ENCODE measurements at regions not wholly inside any gene's neighbourhood (a gene's known extent, or its start where the extent isn't known, plus 50 kb on each side); places are given as distances from the start of the nearest gene placed in this dataset.
A peak's percentile ranks its signal among the peaks of the same experiment; 100 is the strongest.

- TF ChIP-seq ZNF891 (CRISPR knock-in tag; IDR thresholded peaks at IDR 0.05) (no peak), POLR2AphosphoS5 (IDR thresholded peaks at IDR 0.05; ENCODE audit: low read depth, low read length) (peak; percentile 73), CTCF (CRISPR knock-in tag; IDR thresholded peaks at IDR 0.05) (no peak), PITX1 (CRISPR knock-in tag; IDR thresholded peaks at IDR 0.05) (peak; percentile 88), HMG20B (CRISPR knock-in tag; conservative IDR thresholded peaks at IDR 0.05) (peak; percentile 67; the same call in 1 of the 2 replicates), ZNF660 (CRISPR knock-in tag; IDR thresholded peaks at IDR 0.05; ENCODE audit: borderline replicate concordance, low read depth) (no peak), TGIF2 (CRISPR knock-in tag; IDR thresholded peaks at IDR 0.05) (no peak), HNF4G (IDR thresholded peaks at IDR 0.05; ENCODE audit: borderline replicate concordance, low read depth, low read length) (peak; percentile 86), HNF4G (CRISPR knock-in tag; IDR thresholded peaks at IDR 0.05; ENCODE audit: borderline replicate concordance, low read depth) (peak; percentile 53; the same call in 1 of the 2 replicates), PREB (CRISPR knock-in tag; IDR thresholded peaks at IDR 0.05) (no peak), PLSCR1 (CRISPR knock-in tag; IDR thresholded peaks at IDR 0.05; ENCODE audit: borderline replicate concordance) (no peak), TCF12 (IDR thresholded peaks at IDR 0.05) (no peak), TCF12 (CRISPR knock-in tag; IDR thresholded peaks at IDR 0.05) (peak; percentile 78; the same call in 1 of the 2 replicates), THAP7 (CRISPR knock-in tag; IDR thresholded peaks at IDR 0.05) (peak; percentile 52; the same call in 1 of the 2 replicates), DMTF1 (CRISPR knock-in tag; IDR thresholded peaks at IDR 0.05) (no peak), CENPT (CRISPR knock-in tag; IDR thresholded peaks at IDR 0.05; ENCODE audit: low read depth) (no peak), PAXIP1 (CRISPR knock-in tag; conservative IDR thresholded peaks at IDR 0.05) (peak; percentile 97)
Observed at GRCh38 chr2:215833531-215834162, 179.7 kb downstream of the MREG start (continued).

Data from HepG2 (cell line).